ENCODE measurements at regions not wholly inside any gene's neighbourhood (a gene's known extent, or its start where the extent isn't known, plus 50 kb on each side); places are given as distances from the start of the nearest gene placed in this dataset.
"Not testable (repeated sequence)": the region's sequence is repeated elsewhere in the genome, so short reads cannot be mapped to it uniquely, and the experiment has no call there.

GRCh38 chr15:44857164-44857710 is 99.2 kb upstream of the TERB2 start:
- TF ChIP-seq CTCF (IDR thresholded peaks at IDR 0.05; ENCODE audit: low read depth, low read length, missing input control); HNF4G (IDR thresholded peaks at IDR 0.05); ATF3 (IDR thresholded peaks at IDR 0.05); REST (IDR thresholded peaks at IDR 0.05); ZBTB33 (IDR thresholded peaks at IDR 0.05); MAX (IDR thresholded peaks at IDR 0.05); GABPA (IDR thresholded peaks at IDR 0.05 in 1 of 2, conservative IDR thresholded peaks at IDR 0.05 in 1 of 2): not testable (repeated sequence)

Measured in liver (tissue), 3 donors.